GM12875 (cell line): ENCODE measurements at regions not wholly inside any gene's neighbourhood (a gene's known extent, or its start where the extent isn't known, plus 50 kb on each side); places are given as distances from the start of the nearest gene placed in this dataset.

Experiments
- H3K4me3 ChIP-seq: one replicate; pipeline ENCODE4 v1.5.1; 2011; ENCODE audit warnings: low read depth, low read length, control low read depth
- TF ChIP-seq, protein P1 (sequence below): IDR thresholded peaks from 2 replicates; pipeline ENCODE4 v1.5.1; 2011; ENCODE audit warnings: low read depth, mild to moderate bottlenecking, control low read depth, inconsistent platforms, low read length, moderate library complexity, borderline replicate concordance; ENCODE audit not compliant: insufficient read depth

DNA sequence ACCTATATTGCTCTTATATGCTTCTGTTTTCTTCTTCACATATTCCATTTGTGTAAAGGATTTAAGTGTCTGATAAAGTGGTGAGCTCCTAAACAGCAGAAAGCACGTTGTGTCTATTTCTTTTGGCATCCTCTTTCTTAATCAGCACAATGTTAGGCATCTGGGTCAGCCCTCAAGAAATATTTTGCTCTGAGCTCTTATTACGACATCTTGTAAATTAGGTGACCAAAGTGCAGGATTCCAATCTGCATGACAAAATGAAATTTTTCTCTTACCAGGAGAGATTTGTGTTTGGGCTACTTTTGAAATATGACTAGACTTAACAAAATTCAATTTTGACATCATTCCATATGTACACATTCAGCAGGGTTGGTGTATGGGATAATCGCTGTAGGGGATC, 210.0 kb upstream of the IGFBP7 start:
- TF ChIP-seq, protein P1, sequence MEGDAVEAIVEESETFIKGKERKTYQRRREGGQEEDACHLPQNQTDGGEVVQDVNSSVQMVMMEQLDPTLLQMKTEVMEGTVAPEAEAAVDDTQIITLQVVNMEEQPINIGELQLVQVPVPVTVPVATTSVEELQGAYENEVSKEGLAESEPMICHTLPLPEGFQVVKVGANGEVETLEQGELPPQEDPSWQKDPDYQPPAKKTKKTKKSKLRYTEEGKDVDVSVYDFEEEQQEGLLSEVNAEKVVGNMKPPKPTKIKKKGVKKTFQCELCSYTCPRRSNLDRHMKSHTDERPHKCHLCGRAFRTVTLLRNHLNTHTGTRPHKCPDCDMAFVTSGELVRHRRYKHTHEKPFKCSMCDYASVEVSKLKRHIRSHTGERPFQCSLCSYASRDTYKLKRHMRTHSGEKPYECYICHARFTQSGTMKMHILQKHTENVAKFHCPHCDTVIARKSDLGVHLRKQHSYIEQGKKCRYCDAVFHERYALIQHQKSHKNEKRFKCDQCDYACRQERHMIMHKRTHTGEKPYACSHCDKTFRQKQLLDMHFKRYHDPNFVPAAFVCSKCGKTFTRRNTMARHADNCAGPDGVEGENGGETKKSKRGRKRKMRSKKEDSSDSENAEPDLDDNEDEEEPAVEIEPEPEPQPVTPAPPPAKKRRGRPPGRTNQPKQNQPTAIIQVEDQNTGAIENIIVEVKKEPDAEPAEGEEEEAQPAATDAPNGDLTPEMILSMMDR: no peak
- no peak overlapping the region for H3K4me3 ChIP-seq

DNA sequence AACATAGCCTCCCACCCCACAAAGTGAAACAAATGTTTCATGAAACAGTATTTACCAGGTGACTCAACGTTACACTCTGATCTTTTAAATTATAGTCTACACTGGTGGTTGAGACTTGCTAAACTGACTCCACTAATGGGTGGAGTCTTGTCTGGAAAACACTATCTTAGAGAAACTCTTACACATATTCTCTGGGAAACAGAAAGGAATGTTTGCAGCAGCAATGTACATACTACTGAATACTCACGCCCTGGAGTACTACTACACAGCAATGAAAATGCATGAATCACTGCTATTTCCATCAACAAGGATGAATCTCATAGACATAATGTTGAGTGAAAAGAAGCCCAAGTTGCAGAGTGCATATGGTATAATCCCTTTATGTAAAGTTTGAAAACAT, 208.5 kb upstream of the IGFBP7 start:
- H3K4me3 ChIP-seq: no peak overlapping the region
- TF ChIP-seq, protein P1: no peak

DNA sequence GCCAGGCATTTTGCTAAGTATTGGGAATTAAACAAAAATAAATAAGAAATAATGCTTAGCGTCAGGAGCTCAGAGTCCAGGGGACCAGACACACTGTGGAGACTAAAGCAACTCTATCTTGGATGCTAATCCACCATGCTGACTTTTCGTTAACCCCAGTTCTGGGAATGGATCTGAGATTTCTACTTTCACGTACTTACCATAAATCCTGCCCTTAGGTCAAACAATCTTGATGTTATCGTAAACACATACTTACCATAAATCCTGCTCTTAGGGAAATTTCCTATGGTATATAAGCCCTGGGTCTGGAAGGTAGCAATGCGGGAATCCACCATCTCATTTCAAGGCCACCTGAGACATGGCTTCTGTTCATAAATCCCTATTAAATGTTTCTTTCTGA, 204.5 kb upstream of the IGFBP7 start:
- no peak overlapping the region for H3K4me3 ChIP-seq
- TF ChIP-seq, protein P1: no peak

DNA sequence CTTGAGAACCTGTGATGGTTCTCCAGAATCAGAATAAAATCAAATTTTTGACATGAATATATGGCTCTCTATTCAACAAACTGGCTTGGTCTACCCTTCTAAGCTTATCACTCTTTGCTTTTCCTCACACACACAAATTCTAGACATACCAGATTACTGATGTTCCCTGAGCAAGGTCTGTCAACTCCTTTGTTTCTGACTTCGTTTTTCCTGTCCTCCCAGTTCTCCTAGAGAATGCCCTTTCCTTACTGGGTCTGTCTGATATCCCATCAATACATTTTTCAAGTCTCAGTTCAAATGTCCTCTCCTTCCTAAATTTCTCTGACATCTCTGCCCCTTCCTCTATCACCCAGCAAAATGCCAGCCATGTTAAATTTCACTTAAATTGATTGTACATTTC, 202.1 kb upstream of the IGFBP7 start:
- H3K4me3 ChIP-seq: no peak overlapping the region
- TF ChIP-seq, protein P1: no peak

DNA sequence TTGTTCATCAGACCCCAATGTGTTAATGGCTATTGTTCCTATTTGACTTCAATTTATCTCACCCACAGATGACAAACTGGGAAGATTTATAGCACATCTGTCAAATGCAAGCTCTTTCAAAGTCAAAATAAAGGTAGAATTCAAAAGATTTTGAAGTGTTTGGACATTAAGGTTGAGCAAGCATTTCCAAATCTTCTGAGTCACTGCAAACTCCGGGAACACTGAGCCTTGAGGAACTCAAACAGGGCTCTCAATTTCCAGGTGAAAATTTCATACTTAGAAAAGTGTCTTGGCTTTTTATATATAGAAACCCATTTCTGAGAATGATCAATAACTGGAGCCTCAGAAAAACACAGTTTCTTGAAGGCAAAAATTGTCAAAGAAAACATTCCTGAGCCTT, 199.5 kb upstream of the IGFBP7 start:
- H3K4me3 ChIP-seq: no peak overlapping the region
- TF ChIP-seq, protein P1: no peak

DNA sequence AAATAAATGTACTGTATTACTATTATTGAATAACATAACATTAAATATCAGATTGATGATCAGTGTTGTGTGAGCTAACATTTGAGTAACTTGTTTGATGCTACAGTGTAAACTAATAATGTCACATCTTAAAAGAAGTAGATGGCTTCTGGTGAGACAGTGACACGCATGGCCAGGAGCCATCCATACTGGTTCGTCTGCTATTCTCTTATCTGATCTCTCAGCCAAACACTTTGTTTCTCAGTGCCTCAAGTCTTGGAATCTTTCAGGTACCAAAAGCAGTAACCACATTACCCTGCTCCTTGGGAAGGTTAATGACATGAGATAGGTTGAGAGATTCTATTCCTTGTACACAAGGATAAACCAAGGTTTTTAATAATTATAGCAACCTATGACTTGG, 198.1 kb upstream of the IGFBP7 start:
- TF ChIP-seq, protein P1: no peak
- no peak overlapping the region for H3K4me3 ChIP-seq

DNA sequence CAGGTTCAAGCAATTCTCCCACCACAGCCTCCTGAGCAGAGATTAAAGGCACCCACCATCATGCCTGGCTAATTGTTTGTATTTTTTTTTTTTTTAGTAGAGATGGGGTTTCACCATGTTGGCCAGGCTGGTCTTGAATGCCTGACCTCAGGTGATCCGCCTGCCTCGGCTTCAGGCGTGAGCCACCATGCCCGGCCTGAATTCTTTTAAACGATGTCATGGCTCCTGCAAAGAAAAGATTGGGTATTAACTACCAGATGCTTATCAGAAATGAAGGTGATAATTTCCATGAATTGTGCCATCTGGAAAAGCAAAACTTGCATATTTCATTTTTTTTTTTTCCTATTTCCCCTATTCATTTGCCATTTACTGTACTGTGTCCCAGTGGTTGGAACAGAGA, 195.7 kb upstream of the IGFBP7 start:
- TF ChIP-seq, protein P1: no peak
- no peak overlapping the region for H3K4me3 ChIP-seq
